NCI-H1092 (cell line): ENCODE measurements at regions not wholly inside any gene's neighbourhood (a gene's known extent, or its start where the extent isn't known, plus 50 kb on each side); places are given as distances from the start of the nearest gene placed in this dataset.

Experiments
- DNase-seq: peaks from one replicate; lab custom pipeline; 2025; lab: John Stamatoyannopoulos, UW

DNA sequence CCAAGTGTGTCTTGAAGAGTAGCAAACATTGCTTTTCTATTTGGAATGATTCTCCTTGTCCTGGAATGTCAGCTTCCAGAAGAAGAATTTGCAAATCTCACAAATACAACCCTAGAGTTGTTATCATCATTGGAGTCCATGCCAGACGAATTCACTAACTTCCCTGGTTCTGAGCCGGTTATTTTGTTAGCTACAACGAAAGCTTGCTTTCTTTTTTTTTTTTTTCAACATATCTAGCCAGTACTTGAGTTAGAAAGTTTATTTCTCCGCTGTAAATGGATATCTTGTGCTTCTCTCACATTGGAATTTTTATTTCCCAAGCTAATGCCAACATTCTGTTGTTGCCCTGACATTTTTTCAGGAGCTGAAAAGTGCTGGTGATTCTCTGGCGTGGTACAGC lies 138.1 kb upstream of the POM121L12 start:
- DNase-seq = no peak

DNA sequence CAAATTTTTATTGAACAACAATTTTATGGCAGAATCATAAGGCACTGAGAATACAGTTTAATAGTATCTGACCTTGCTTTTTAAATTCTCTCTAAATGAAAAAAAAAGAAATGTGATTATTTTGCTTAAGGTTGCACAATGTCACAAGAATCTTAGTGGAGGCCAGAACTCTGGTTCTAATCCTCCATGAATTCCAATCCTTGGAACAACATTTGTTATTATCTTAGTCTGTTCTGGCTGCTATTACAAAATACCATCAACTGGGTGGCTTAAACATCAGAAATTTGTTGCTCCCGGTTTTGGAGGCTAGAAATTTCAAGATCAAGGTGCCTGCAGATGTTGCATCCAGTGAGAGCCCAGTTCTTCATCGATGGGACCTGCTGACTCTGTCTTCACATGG lies 158.2 kb upstream of the POM121L12 start:
- no peak for DNase-seq

DNA sequence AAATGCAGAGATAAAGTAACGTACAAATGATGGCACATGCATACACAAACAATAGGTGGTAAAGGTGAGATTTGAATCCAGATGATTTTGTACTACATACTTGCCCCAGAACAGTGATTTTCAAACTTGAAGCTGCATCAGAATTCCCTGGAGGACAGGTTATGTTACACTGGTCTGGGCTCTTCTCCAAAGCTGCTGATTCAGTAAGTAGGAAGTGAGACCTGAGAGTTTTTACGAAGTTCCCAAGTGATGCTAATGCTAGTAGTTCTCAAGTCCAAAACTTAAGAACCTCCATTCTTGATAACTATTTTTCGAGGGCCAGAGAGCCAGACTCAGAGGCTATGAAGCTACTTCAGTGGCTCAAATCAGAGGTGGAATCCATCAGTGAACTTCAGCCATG lies 159.0 kb upstream of the POM121L12 start:
- DNase-seq = no peak

DNA sequence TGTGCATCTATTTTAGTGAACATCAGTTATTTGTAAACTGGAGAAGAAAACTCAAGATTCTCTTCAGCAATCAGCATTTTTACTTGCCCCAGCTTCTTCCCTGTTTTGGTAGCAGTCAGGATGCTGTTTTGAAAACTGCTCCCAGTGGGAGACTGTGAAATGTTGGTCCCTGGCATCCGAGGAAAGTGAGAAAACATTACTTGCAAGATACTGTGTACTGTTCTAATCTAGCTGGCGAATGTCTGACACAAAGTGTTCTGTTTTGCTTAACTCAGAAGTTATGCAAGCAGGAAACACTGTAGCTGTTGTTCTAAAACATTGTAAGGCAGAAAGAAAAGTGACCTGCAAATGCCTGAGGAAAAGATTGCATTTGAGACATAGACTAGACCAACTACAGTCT lies 171.8 kb upstream of the POM121L12 start:
- no peak for DNase-seq

DNA sequence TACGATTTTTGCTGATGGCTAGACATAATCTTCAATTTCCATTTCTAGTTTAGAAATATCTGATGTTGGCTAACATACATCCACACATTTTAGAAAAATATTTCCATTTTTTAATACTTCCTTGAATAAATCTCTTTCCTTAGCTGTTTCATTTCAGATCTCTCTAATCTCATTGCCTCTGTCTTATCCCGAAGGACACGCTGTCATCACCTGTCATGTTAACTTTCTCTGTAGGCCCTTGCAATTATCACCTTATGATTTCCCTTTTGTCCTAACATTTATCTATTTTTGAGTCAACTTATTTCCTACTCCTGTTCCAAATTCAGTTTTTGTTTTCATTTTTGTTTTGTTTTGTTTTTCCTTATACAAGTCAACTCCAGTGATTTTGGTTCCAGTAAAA lies 173.1 kb upstream of the POM121L12 start:
- no peak for DNase-seq

DNA sequence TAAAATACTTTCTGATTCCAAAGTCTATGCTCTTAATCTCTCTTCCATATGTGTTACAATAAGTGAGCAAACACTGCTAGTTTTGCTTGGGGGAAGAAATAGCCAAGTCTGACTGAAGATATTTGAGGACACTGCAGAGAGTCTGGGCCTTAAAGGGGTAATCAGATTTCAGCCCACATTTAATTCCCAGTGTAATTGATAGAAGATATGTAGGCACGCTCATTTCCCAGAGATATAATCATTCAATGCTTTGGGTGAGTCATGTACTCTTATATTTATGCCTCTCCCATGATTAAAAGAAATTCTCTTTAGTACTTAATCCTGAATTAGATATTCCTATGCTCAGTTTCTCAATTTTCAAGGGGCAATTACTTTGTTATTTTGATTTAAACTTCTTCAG lies 178.1 kb upstream of the POM121L12 start:
- no peak for DNase-seq

DNA sequence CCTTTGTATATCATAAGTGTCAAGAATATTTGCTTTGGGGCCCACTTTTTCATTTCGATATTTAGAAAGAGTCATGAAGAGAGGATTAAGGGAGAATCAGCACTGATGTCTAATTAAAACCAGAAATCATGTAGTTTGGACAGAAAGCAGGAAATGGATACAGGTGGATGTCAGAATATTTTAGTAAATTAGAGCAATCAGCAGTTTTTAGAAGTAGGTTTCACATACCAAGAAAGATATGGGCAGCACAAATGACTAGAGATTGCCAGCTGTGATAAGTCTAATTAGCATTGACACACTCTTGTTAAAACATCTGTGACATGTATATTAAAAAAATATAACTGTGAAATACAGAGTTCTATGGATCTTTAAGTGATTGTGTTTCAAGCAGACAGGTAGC lies 180.8 kb upstream of the POM121L12 start:
- DNase-seq = no peak

DNA sequence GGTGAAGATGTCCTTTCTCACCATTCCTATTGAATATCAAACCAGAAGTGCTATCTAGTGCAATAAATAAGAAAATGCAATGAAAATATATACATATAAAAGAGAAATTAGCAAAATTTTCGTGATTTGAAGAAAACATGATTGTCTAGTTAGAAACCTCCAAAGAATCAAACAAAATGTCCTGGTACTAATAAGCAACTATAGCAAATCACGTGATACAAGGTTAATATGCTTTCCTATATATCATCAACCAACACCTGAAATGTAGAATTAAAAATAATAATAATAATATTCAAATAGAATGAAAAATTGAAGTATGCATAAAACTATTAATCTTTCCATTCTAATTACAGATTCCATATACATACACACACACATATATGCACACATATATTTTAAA lies 183.9 kb upstream of the POM121L12 start:
- DNase-seq = no peak

DNA sequence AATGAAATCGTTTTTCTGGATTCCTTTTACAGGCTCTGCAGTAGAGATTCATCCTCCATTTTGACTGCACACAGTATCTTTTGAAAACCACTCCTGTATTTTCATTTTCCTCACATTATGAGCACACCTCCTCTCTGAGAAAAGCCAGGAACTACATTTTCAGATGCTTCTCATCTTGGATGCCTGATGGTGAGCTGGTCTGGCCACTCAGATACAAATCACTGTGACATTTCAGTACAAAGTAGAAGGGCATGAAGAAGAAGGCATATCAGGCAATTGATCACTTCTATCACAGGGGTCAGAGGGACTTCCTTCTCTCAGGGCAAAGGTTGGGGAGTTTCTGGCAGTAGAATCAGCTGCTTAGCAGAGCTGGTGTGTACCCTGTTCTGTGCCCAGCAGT lies 192.0 kb upstream of the POM121L12 start:
- DNase-seq = no peak

DNA sequence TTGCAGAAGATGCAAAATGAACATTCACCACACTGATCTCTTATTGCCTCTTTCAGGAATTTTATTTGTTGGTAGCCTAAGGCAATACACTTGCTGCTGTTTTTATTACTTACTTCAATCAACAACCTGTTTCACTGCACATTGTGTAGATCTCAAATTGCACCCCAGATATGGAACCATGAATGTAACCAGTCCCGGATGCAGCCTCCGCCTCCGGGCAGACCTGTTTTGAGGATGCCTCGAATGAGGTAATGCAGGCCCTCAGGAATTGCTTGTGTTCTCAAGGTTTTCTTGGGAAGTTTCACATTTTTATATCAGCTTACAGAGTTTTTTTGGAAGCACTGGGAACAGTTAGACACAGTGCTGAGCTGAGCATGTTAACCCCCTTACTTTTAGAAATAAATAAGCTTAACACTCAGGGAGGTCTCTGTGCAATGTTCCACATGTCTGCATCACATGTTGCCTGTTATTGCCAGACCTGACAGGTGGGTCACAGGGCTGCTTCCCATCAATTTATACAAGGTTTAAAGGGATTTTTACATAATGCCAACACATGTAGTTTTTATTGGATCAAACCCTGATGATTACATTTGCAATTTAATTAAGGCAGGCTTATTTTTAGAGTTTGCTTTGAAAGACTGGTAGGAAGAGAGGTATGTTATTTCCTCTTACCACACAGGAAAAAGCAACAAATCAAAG lies 193.1 kb upstream of the POM121L12 start:
- DNase-seq = no peak

DNA sequence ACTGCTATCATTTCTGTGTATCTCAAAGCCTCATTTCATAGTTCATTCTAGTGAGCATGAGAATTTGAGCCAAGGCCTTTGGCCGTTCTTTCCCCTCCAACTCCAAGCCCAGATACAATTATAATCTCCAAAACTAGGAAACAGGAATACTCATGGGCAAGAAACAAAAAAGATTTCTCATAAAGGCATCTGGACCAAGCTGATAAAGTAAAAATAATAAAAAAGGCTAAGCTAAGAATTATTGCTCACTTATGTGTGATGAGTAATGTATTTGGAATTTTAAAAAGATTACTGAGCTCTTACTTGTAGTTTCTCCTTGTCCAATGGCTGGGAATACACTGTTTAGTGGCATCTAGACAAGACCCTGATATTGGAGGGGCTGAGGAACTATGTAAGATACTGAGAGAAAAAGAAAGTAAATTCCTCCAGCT lies 196.4 kb upstream of the POM121L12 start:
- no peak for DNase-seq

DNA sequence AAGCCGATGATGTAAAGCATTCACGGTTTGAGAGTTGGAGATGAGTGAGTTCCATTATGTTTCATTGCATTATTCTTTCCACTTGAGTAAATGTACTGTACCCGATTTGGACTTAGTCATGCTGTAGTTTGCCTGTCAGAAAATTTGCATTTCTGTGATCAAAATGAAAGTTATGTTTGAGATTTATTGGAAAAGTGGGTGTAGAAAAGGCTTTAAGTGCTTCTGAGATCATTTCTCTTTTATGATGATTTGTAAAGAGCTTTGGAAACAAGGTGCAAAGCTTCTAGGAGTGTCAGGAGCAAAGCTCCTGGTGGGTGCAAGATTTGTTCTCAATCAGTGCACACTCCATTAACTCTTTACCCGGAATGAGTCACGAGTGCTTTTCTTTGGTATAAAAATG lies 204.1 kb upstream of the POM121L12 start:
- no peak for DNase-seq

DNA sequence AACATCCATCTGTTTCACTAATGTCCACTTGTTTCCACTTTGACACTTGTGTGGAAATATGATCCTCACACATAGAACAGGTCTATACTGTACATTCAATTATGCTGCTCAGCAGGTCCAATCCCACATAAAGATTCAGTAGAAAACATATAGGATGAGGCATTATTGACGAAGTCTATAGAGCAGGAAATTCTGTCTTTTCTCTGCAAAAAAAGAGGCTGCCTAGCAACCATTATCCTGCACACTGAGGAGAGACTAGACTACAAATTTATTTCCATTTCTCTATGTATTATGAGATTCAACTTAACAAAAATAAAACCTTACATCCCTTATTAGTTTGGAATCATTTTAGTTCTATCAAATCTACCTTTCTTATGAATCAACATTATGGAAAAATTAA lies 204.6 kb upstream of the POM121L12 start:
- no peak for DNase-seq

DNA sequence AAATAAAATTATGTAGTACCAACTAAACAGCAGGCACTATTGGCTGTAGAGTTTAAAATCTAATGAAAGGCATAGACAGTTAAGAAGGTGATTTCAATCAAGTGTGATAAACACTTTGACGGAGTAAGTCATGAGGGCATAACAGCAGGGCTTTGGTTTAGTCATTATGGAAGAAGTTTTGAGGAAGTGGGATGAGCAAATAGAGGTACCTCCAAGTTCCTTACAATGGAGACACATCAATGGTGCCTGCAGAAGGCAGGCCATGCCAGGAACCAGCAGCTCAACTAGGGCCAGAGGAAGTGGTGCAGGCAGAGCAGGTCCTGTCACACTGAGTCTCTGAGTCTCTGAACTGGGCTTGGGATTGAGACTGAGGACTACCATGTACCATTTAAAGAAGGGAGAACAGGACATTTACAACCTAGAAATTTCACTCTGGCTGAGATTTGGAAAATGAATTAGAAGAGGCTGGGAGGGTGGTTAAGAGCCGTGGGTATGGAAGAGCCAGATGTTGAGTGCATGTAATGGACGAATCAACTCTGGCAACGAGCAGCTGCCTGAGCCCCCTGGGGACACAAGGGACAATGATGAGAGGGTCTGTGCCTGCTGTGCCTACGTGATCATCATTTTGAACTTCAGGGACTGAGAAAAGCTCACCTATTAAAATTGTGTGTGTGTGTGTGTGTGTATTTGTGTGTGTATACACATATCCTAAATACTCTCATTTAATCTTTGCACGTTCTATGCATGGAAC lies 208.7 kb upstream of the POM121L12 start:
- DNase-seq = no peak

DNA sequence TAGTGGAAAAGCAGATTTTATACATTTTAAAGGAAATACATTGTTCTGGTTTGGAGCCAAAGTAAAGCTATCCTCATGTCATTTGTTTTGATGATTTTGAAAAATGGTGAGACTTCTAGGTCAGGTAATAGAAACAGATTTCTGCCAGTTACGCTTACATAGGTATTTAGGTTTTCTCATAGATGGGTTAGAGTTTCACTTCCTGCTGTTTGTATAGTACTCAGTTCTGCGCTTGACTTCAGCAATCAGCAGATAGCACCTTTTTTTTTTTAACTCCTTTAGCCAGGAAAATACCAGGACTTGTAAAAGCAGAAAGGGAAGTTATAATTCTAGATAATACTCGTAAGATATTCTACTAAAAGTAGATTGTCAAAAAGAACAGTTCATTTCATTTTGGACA lies 209.8 kb upstream of the POM121L12 start:
- DNase-seq = no peak

DNA sequence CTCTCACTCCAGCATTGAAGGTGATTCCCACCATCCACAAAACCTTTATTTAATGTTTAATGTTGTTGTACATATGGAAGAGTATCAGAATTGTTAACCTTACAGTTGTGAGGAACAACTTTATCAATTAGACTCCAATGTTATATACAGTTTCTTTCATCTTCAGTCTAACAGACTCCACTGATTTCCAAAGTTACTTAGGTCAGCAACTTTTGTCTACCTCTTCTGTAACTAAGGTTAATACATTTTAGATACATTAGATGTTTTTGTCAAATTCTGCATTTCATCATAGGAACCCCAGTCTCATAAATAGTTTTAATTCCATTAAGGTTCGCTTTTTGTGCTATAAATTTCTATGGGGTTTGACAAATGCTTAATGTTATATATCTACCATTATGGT lies 223.9 kb upstream of the POM121L12 start:
- no peak for DNase-seq

DNA sequence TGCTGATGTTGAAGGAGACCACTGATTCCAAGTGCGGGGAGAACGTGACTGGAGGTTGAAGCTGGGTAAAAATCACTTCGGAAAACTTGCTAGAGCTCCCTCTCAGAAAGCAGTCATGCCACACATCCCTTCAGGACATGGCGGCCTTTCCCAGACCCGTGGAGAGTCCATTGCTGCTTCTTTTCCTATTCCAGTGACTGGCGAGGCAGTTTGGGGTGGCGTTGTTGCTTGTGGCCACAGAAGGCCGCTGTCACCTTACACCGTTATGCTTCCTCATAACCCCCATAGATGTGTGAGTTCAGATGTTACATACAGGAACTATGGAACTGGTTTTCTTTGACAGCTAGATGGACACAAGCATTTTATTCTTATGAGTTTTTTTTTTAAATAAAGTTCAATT lies 235.6 kb upstream of the POM121L12 start:
- DNase-seq = no peak

DNA sequence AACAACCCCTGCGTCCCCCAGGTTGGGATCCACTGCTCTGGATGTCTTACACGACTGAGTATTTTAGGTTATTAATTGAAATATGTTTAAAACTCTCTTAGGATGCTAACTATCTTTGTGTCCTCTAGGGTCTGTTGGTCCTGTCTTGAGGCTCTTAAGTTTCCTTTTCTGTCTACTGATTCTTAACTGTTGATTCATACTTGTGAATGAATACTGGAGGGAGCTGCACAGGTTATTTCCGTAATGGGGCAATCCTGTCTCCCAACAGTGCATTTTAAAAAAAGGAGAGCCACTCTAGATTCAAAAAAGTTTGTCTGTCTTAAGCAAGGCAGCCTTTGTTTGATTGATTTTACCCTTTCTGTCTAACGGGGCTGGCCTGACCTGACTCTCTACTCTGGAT lies 237.6 kb upstream of the POM121L12 start:
- no peak for DNase-seq

DNA sequence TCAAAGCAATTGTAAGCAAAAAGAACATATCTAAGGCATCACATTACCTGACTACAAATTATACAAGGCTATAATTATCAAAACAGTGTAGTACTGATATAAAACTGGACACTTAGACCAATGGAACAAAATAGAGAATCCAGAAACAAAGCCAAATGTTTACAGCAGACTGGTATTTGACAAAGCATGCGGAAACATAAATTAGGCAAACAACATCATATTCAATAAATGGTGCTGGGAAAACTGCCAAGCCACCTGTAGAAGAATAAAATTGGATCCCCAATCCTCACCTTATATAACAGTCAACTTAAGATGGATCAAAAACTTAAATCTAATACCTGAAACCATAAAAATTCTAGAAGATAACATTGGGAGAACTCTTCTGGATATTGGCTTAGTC lies 240.8 kb upstream of the POM121L12 start:
- DNase-seq = no peak

DNA sequence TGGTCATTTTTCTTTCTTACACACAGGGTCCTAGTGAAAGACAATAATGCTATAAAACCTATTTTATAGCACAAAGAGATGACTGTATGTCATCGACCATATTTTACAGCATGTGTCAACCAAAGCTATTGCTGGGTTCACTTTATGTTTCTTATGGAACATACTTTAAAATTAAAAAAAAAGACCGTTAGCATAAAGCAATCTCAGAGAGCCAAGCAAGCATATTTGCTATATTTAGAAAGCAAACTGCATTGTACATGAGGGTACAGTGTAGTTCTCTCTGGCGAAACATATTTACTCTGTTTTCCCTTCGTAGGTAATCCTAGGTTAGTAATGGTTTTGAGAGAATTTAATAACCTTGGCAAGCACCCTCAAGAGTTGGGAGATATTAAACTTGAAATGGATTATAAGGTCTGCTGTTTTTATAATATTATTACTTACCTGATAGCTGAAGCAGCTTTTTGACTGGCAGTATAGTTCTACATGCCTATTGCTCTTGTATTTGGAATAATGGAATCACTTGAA lies 244.2 kb upstream of the POM121L12 start:
- DNase-seq = no peak

DNA sequence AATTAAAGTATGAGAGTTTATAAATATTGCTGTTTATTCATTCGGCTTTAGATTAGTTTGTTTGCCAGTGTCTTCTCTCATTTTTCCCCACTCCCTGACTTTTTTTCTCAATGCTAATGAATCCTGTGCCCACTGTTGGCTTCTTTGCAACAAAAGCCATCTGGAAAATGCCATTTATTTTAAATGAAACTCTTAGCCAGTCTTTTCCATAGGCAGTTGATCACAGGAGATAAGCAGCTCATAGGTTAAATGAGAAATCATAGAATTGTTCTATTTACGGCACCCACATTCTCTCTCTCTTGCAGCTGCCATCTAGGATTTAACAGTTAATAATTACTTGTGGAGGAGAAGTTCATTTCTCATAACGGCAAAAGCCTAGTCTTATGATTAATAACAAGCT lies 249.3 kb upstream of the POM121L12 start:
- no peak for DNase-seq

DNA sequence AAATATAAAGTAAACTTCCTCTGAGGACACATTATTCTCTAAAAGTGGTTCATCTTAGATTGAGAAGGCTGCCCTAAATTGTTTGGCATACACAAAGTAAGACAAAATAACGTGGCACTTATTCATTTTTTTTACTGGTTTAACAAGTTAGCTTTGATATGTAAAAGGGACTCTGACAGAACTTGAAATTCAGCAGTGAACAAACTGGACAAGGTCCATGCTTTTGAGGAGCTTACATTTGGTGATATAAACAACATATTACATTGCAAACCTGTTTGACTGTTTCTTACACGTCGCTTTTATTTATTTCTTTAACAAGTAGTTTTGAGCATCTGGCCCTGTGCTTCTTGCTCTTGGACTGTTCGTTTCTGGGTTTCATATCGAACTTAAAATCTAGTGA lies 253.1 kb upstream of the POM121L12 start:
- no peak for DNase-seq

DNA sequence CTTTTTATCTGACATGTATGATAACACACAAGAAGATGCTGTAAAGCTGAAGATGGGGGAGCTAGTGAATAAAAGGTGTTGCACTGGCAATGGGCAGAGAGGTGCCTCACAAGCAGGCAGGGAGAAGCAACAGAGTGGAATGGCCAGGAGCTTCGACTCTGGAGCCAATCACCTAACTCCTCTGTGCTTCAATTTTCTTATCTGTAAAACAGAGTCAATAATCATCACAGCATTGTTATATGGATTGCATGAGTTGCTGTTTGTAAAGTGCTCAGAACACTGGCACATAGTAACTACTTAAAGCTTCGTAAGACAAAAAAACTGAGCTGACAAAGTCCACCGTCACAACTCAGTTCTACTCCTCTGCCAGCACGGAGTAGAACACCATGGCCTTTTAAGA lies 254.2 kb upstream of the POM121L12 start:
- no peak for DNase-seq

DNA sequence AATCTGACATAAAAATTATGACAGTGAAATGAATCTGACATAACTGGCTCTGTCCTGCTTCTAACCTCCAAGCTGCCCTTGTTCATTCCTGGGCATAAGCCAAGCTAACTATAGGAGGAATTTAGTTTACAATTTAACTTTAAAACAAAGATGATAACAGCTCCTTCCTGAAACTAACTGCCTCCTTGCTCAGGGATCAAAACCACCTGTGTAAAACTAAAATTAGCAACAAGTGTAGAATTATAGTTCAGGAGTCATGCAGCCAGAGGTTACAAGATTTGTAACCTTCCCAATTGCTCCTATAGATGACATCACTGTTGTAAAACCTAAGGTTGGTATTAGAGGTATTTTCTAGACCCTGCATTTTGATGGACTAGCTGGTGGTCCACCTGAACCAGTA lies 256.4 kb upstream of the POM121L12 start:
- no peak for DNase-seq
